Stimulated activated naive CD4-positive, alpha-beta T cell treated with Interleukin-2 at 50 U/mL for 16 hours (primary cell): ENCODE measurements at regions not wholly inside any gene's neighbourhood (a gene's known extent, or its start where the extent isn't known, plus 50 kb on each side); places are given as distances from the start of the nearest gene placed in this dataset.

Experiments used
- DNase-seq: peaks from one replicate; lab custom pipeline; 2025; lab: John Stamatoyannopoulos, UW

DNA sequence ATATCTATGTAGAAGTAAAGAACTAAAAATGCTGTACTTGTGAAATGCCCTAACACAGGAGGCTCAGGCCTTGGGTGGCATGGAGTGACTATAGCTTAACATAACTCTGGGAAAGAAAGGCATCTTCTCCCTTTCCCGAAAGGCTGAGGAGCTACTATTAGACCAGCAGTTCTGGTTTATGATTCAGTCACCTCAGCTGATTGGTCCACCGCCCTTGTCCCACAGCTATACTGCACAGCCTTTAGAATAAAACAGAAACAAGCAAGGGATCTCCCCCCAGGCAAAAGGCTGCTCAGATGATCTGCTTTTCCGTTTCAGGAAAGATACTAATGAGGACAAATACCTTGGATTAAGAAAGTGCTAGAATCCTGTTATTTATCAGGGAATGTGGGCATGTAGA lies 171.3 kb downstream of the SNCA start:
- DNase-seq = no peak

DNA sequence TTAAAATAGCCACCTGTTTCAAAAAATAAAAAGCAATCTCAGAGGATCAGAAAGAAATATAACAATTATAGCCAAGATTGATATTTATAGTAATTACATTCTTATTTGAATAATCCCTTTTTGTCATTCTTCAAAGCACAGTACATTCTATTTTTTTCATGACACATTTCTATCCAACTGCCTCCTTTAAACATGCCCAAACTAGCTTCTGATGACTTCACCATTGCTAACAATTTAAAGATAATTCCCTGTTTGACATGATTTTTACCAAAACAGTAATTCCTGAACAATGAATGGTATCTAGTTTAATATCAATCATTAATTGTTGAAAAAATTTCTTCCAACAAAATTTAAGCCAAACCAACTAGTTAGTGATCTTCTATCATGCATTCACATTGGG lies 172.4 kb downstream of the SNCA start:
- no peak for DNase-seq

DNA sequence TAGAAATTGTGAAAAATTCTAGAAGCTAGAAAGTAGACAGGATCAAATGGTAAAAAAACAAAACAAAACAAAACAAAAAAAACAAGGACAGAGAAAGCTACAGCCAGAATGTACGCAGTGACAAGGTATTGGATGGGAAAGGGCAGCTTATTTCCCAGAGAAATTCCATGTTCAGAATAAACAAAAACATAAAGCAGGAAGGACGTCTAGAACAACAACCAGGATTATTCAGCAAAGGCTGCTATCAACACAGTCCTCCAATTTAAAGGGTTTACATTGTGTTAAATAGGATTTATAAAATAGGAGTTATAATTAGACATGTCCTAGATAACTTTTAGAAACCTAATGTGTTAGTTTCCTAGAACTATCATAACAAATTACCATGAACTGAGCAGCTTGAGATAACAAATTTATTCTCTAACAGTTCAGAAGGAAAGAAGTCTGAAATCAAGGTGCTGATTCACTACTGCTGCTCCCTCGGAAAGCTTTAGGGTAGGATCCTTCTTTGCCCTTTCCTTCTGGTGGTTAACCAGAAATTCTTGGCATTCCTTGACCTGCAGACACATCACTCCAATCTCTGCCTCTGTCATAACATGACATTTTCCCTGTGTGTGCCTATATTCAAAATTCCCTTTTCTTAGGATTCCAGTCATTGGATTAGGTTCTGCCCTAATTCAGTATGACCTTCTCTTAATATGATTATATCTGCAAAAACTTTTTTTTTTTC lies 175.6 kb downstream of the SNCA start:
- DNase-seq = no peak

DNA sequence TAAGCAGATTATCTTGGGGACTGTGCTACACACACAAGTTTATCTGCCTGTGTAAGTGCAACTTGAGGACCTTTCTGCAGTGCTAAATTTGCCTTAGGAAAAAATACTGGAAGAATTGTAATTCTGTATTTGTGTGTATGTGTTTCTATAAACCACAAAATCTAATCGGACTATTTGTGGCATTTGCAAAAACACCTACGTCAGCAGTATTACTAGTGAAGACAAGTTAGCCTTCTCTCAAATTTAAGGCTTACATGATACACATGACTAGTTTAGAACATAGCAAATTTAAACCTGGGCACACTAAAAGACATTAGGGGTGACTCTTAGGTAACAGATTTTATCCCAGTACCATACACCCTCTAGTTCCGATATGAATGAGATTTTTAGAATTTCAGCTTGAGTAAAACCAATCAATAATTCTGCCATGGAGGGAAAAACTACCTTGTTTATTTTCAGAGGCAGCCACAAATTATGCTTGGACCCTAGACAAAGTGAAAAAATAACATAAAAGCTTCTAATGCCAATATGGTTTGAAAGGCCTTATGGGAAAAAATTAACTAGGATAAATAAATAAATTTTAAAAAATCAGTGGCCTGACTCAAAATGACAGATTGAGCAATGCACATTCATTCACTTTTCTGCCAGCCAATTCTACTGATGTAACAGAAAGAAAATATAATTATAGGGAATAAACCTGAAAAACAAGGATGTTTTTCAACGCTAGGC lies 176.4 kb downstream of the SNCA start:
- DNase-seq = no peak

DNA sequence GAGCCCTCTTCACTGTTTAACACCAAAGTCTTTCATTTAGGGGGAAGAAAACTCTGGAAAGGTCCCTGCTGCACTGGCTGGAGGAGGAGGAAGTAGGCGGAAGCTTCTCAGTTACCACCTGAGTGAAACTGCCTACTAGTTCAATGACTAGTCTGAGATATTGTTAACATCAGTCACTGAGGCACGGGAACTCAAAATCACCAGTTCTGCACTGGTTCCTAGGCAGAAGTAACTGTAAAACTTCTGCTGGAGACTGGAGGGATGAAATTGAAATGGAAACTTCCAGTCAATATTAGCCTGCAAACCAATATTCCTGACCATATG lies 178.3 kb downstream of the SNCA start:
- no peak for DNase-seq

DNA sequence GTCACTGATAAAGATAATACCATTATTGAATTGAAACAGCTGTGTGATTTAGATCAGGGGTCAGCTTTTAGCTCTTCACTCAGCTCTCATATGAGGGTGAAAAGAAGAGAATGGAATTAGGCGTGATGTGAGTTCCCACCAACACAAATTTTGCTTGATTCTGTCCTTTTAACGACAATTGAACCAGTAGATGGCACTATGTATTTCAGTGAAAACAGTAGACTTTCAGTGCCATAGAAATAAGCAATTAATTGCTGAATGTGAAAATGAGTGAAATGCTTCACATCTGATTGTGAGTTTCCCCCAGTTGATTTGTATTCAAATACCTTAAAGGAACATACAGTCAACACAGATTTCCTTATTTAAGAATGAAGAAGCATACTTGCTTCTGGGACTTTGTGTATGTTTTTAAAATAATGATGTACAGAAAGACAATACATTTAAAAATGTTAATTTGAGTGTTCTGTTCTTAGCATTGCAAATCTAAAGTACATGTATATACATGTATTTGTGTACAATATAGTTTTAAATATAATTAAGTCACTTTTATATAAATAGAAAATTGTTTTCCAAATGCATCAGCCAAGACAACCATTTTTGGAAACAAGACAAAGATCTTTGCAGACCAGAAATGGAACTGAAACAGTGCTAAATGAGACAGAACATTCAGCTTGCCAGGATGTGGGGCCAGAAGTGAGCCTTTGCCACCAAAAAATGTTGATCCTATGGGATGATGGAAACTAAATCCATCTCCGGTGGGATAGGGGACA lies 178.8 kb downstream of the SNCA start:
- DNase-seq = no peak

DNA sequence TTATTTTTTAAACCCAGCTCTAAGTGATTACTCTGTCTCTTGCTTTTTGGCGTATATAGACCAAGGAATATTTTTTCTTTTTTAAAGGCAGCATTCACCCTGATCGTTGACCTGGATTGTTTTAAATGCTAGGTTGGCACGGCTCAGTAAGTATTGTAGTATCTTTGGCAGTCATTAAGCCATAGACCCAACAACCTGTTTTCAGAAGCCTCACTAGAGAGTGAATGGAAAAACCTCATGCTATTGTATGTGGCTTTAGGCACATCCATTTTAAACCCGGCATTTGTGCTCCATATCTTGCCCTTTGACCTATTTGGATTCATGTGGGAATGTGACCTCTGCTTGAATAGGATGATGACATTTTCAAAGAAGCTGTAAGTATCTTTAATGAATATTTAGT lies 183.9 kb downstream of the SNCA start:
- DNase-seq = no peak

DNA sequence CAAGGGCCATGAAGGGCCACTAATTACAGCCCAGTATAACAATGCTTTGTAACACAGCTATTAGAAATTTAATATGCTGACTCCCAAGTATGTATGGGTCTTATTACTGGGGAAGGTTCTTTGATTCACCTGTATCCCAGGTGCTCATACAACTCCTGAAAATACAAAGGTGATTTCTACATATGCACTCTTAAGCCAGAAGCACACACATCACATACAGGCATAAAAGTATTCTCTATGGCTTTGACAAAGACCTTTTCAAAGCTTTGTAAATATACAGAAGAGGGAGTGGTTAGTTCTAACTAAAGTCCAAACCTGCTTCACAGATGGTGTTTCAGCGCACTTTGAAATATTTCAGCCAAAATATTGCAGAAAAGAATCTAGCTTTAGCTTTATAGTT lies 191.5 kb downstream of the SNCA start:
- DNase-seq = no peak

DNA sequence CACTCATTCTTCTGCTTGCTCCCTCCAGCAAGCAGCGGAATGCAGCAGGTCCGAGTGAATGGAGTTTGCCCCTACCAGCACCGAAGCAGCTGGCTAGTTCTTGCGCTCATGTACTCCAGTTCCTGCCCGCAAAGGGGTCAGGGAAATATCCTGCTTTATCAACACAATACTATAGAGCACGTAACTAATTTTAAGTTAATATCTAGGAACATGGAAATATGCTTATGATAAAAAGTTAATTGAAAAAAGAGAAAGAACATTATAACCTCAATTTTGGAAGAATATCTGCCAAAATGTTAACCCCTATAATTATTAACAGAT lies 195.6 kb downstream of the SNCA start:
- DNase-seq = no peak

DNA sequence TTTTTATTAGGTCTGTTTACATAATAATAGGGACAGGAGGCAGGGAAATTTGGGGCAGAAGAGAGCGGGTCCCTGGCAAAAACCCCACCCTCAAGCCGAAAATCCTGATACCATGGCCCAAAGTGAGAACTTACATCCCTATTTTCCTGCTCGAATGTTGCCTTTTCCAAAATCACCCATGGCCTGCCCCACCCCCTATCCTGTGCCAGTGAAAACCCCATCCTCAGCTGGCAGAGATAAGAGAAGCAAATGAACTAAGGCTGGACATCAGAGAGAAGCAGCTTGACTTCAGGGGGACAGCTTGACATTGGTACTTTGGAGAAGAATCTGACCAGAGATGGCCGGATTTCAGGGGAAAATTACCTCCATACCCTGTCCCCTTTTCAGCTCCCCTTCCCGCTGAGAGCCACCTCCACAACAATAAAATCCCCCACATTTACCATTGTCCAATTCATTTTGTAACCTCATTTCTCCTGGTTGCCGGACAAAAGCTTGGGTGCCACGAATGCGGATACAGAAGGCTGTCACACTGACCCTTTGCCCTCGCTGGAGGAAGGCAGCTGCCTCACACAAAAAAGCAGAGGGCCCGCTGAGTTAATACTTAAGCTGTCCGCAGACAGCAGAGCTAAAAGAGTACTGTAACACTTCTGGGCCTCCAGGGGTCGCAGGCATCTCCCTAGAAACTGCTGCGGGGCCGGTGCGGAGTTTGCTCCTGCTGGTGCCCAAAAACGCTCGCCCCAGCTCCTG lies 196.2 kb downstream of the SNCA start:
- DNase-seq = no peak

DNA sequence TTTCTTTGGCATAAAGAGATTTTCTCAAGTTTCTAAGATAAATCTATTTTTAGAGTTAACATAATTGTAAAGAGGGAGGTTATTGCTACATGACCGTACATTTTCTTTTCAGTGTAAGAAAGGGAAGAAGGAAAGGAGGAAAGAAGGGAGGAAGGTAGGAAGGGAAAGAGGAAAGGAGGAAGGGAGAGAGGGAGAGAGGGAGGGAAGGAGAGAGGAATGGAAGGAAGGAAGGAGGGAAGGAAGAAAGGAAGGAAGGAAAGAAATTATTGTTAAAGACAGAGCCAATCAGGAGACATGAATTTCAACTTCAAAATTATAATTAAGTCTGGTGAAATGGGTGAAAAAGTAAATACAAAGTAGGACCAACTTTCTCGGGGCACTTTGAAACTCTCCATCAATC lies 197.6 kb downstream of the SNCA start:
- DNase-seq = no peak

DNA sequence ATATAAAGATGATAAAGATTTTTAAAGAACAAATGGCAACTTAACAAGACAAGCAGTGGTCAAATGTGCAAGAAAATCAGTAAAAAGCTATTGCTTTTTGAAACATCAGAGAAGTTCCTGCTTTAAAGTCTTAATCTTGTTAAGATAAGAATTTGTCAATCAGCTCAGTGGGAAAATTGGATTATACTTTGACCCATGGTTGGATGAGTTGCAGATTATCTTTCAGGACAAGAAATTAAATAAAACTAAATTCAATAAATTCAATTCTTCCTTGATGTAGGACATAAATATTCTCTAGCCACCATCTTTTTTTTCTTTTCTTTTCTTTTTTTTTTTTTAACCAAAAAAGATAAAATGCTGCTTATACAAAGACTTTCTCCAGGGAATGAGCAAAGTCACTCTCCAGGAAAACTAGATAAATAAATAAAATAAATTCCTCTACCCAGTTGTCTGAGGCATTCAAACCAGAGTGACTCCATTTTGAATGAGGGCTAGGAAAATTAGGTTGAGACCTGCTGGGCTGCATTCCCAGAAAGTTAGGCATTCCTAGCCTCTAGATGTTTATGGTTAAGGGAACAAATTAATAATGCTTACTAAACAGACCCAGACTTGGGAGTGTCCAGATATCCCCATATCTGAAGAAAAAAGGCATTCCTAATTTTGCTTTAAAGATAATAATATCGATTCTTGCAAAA lies 211.2 kb downstream of the SNCA start:
- DNase-seq = no peak

DNA sequence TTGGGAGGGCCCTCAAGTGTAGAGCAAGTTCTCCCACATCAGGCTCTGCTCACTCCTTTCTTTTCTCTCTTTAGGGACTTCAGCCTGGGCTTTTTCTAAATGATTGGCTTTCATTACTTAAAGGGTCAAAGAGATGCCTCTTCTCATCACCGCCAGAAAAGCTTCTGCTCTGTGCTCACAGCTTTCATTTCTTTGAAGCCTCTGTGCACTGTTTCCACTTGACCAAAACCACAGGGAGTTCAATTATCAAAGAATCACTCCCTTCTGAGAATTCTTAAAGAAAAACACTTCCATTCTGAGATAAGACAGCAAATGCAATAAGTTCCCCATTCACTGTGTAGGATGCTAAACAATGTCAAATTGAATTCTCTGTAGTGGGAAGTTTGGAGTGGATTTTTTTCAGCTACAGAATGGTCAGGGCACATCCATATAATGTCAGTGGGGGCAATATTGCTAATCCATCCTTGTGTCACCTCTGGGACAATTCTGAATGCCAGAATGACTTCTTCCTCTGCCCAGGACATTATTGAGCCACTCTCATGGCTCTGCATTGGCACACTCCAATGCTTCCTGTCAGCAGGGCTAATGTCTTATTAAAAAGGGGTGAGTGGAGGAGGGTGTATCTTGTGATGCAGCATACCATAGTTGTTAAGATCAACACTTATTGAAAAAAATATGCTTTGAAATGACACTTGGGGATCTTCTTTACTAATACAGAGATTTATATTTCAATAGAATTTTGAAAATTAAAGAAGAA lies 217.6 kb downstream of the SNCA start:
- no peak for DNase-seq

DNA sequence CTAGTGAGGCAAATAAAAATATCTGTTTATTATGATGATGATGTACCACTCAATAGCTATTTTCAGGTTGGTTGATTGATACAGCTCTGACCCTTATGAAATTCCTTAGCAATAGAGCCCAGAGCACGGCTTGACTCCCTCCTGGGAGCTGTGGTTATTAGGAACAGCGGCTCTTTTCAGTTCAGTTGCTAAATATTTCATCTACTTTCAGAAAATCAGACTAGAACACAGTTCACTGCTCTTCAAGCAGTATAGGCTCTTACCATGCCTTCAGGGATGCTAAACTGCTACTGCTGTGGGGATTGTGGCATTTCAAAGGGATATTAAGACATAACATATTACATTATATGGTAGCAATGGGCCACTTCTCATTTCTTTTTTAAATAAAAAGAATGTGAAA lies 218.8 kb downstream of the SNCA start:
- DNase-seq = no peak

DNA sequence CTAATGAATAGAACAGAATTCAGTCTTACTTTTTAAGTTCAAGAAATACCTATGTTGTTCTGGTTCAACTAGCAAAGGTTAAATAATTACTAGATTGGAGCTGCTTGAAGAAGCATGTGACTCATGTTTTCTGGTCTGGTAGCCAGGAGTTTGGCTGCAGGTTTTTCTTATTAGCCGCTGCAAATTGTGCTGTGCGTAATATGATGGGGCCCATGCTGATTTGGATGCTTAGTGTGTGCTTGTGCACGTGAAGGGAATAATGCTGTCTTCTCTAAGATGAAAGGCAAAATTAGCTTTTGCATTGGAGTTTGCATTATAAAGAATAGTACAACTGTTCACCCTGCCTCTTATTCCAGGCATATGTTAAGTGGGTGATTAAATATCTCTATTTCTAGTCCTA lies 219.6 kb downstream of the SNCA start:
- no peak for DNase-seq

DNA sequence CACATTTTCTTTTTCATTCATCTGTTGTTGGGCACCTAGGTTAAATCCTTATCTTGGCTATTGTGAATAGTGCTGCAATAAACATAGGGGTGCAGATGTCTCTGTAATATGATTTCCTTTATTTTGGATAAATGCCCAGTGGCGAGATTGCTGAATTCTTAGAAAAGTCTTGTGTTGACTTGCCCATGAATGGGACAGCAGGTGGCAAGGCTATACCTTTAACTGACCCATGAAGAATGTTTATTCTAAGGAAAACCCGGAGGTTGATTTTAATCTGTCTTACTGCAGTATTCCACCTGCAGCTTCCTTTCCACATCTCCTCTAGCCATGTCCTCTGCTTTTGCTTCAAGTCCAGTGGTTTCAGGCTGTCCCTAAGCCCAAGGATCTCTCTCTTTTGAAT lies 220.6 kb downstream of the SNCA start:
- DNase-seq = no peak

DNA sequence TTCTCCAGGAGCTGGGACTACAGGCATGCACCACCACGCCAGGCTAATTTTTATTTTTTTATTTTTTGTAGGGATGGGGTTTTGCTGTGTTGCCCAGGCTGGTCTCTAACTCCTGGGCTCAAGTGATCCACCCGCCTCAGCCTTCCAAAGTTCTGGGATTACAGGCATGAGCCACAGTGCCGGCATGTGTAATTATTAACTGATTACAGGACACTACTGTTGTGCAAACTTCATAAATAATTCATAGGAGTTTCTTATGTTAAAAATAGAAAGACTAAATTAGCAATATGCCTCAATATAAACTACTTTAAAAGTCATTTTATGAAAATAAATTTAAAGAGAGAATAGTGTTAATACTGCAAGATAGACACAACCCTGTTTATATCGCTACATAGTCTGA lies 221.9 kb downstream of the SNCA start:
- DNase-seq = no peak

DNA sequence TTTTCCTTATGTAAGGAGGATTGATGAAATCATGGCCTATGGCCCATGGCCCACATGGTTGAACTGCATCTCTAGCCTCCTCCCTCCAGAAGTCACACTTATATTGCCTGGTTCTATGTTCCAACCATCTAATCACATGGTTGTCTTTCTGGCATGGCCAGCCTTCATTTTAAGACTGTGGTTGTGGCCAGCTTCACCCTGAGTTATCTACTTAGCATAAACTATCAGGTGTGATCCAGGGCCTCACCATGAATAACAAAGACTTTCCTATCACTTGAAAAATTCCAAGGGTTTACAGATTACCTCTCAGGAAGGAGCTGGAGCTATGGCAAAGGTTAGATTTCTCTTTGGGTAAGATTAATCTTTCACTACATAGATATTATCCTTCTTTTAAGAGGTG lies 222.8 kb downstream of the SNCA start:
- no peak for DNase-seq

DNA sequence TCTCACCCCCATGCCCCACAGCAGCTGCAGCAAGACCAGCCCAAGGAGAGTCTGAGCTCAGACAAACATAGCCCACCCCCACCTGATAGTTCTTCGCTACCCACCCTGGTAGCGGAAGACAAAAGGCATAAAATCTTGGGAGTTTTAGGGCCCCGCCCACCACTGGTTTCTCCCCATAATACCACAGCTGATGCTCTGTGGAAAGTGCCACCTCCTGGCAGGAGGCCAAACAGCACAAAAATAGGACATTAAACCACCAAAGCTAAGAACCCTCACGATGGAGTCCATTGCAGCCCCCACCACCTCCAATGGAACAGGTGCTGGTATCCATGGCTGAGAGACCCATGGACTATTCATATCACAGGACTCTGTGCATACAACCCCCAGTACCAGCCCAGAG lies 226.7 kb downstream of the SNCA start:
- DNase-seq = no peak

DNA sequence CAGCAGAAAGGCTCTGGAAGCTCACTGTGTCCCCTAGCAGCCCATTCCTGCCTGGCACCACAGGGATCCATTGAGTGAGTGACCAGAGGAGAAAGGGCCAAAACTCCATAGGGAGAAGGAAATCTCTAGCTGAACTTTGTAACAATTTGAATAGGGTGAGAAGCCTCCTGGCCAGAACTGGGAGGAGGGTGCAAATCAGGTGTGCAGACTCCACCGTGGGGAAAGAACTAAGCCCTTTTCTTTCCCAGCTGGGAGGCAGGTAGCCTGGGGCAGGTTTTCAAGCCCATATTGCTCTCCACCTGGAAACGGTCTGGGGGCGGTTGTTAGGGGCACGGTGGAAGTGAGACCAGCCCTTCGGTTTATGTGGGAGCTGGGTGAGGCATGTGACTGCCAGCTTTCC lies 227.2 kb downstream of the SNCA start:
- DNase-seq = no peak

DNA sequence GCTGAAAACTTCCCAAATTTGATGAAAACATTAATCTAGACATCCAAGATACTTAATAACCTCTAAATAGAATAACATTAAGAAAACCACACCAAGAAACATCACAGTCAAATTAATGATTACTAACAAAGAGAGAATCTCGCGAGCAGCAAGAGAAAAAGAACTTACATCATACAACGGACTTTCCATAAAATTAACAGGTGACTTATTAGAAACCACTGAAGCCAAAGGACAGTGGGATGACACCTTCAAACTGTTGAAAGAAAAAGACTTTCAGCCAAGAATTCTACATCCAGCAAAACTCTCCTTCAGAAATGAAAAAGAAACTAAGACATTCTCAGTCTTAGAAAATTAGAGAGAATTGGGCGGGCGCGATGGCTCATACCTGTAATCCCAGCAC lies 232.0 kb downstream of the SNCA start:
- no peak for DNase-seq
